ENCODE measurements at regions not wholly inside any gene's neighbourhood (a gene's known extent, or its start where the extent isn't known, plus 50 kb on each side); places are given as distances from the start of the nearest gene placed in this dataset.

DNA sequence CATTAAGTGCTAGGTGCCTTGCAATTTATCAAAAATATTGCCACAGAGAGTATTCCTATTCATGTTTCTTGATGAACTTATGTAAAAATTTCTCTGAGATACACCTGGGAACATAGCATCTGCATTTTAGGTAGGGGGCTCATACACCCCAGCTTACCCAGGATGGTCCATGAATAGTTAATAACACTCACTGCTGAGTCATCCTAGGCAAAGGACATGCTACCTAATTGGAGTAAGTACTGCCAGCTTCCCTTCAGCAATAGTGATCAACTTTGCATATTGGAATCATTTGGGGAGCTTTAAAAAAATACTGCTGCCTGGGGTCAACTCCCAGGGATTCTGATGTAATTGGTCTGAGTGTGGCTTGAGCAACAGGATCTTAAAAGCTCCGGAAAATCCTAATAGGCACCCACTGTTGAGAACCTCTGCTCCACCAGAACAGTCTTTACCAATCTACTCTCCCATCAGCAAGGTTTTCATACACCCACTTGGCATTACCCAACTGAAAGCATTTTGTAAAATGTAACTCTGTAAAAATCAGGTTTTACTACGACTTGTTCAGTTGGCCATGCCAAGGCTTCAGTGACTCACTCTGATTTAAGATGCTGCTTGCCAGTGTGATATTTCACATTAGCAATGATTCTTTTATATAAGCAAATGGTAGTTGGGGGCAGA, 67.2 kb upstream of the FNDC3A start:
- CTCF ChIA-PET = no interaction called here
- POLR2A ChIA-PET = no interaction called here
- DNase-seq (ENCODE audit: extremely low spot score) = no peak
- TF ChIP-seq LEF1 (IDR thresholded peaks at IDR 0.05; ENCODE audit: borderline replicate concordance) (no peak), ELF4 (IDR thresholded peaks at IDR 0.05) (no peak), SP1 (IDR thresholded peaks at IDR 0.05) (no peak), SUZ12 (IDR thresholded peaks at IDR 0.05) (no peak), CTBP1 (IDR thresholded peaks at IDR 0.05; ENCODE audit: borderline replicate concordance) (no peak), HDGF (IDR thresholded peaks at IDR 0.05; ENCODE audit: borderline replicate concordance) (no peak), TARDBP (IDR thresholded peaks at IDR 0.05) (no peak)
- TF ChIP-seq, protein P1, sequence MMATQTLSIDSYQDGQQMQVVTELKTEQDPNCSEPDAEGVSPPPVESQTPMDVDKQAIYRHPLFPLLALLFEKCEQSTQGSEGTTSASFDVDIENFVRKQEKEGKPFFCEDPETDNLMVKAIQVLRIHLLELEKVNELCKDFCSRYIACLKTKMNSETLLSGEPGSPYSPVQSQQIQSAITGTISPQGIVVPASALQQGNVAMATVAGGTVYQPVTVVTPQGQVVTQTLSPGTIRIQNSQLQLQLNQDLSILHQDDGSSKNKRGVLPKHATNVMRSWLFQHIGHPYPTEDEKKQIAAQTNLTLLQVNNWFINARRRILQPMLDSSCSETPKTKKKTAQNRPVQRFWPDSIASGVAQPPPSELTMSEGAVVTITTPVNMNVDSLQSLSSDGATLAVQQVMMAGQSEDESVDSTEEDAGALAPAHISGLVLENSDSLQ (IDR thresholded peaks at IDR 0.05) = no peak

DNA sequence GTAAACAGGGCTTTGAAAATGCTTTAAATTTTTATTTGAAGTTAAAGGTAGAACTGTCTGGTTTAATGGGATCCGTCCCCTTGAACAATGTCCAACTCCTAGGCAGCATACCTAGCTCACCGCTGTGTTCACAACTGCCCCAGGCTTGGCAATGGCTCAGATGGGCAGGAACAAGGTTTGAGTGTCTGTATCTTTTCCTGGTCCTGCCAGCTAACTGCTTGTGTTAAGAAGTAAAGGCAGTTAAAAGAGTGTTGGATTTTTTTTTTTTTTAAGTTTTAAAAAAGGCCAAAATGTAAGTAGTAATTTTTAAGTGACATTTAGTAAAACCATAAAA, 66.7 kb upstream of the FNDC3A start:
- TF ChIP-seq L3MBTL2 (conservative IDR thresholded peaks at IDR 0.05) = no peak
- CTCF ChIA-PET = no interaction called here
- DNase-seq (ENCODE audit: extremely low spot score) = no peak
- POLR2A ChIA-PET = no interaction called here

DNA sequence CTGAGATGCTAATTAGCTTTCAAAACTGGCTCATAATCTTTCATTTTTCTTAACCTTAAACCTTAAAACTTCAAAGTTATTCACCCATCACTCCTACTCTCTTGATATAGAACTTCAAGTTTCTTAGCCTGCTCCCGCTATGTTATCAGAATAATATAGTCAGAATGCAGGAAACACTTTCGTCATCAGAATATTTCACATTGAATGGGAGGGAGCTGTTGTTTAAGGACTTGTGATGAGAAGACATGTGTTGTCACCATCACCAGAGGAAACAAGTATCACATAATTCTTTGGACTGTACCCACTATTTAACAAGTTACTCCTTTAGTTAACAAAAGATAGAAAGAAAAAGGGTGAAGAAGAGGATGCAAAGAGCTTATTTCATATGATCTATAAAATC, 65.0 kb upstream of the FNDC3A start:
- ChIA-PET POLR2A (no interaction called here), CTCF (no interaction called here)
- DNase-seq (ENCODE audit: extremely low spot score) = no peak
- no peak for TF ChIP-seq LEF1 (IDR thresholded peaks at IDR 0.05; ENCODE audit: borderline replicate concordance)
- no peak for TF ChIP-seq SP1 (IDR thresholded peaks at IDR 0.05)
- TF ChIP-seq L3MBTL2 (conservative IDR thresholded peaks at IDR 0.05) = no peak
- TF ChIP-seq BHLHE40 (IDR thresholded peaks at IDR 0.05; ENCODE audit: borderline replicate concordance) = no peak
- no peak for TF ChIP-seq FOXK2 (IDR thresholded peaks at IDR 0.05)
- no peak for TF ChIP-seq ELF4 (IDR thresholded peaks at IDR 0.05)
- TF ChIP-seq FOXM1 (IDR thresholded peaks at IDR 0.05; ENCODE audit: borderline replicate concordance) = no peak
- no peak for TF ChIP-seq ZNF384 (IDR thresholded peaks at IDR 0.05)
- TF ChIP-seq HDGF (IDR thresholded peaks at IDR 0.05; ENCODE audit: borderline replicate concordance) = no peak
- TF ChIP-seq TARDBP (IDR thresholded peaks at IDR 0.05) = no peak
- TF ChIP-seq FOXA1 (IDR thresholded peaks at IDR 0.05) = no peak
- TF ChIP-seq, protein P1 (IDR thresholded peaks at IDR 0.05) = no peak
- TF ChIP-seq SUZ12 (IDR thresholded peaks at IDR 0.05) = no peak
- no peak for TF ChIP-seq ARNT (IDR thresholded peaks at IDR 0.05)
- TF ChIP-seq NFRKB (IDR thresholded peaks at IDR 0.05) = no peak
- TF ChIP-seq CTBP1 (IDR thresholded peaks at IDR 0.05; ENCODE audit: borderline replicate concordance) = no peak

DNA sequence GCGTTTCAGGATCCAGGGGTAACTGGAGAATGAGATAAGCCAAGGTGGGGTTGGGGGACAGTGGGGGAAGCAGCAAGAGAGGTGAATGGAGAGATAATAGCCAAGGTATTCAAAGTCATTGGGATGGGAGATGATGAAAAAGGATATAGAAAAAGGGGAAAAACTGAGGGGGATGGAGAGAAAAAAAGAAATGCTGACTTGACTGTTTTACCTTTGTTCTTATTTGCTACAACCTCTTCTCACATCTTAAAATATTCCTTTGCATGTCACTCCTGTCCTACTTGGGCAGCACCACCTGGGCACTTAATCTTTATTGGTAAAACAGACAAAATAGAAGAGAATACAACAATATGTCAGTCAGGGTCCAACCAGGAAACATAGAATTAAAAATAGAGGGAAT, 56.0 kb upstream of the FNDC3A start:
- CTCF ChIA-PET = no interaction called here
- POLR2A ChIA-PET = no interaction called here

DNA sequence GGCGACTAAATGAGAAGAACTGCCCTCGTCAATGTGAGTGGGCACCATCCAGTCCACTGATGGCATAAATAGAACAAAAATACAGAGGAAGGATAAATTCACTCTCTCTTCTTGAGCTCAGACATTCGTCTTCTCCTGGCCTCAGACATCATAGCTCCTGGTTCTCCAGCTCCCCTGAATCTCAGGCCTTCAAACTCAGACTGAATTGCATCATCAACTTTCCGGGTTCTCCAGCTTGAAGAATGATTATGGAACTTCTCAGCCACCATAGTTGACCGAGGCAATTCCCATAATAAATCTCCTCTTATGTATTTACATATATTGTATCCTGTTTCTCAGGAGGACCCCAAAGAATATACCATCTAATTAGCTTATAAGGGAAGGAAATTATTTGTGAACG, 55.0 kb upstream of the FNDC3A start:
- no peak for TF ChIP-seq ARNT (IDR thresholded peaks at IDR 0.05)
- ChIA-PET POLR2A (no interaction called here), CTCF (no interaction called here)
- no peak for DNase-seq (ENCODE audit: extremely low spot score)

More for the DNA sequence above, 56.0 kb upstream of the FNDC3A start:
- no peak for DNase-seq (ENCODE audit: extremely low spot score)
- TF ChIP-seq CTBP1 (IDR thresholded peaks at IDR 0.05; ENCODE audit: borderline replicate concordance) (no peak), SUZ12 (IDR thresholded peaks at IDR 0.05) (no peak), FOXM1 (IDR thresholded peaks at IDR 0.05; ENCODE audit: borderline replicate concordance) (no peak), FOXK2 (IDR thresholded peaks at IDR 0.05) (no peak), BHLHE40 (IDR thresholded peaks at IDR 0.05; ENCODE audit: borderline replicate concordance) (no peak)

DNA sequence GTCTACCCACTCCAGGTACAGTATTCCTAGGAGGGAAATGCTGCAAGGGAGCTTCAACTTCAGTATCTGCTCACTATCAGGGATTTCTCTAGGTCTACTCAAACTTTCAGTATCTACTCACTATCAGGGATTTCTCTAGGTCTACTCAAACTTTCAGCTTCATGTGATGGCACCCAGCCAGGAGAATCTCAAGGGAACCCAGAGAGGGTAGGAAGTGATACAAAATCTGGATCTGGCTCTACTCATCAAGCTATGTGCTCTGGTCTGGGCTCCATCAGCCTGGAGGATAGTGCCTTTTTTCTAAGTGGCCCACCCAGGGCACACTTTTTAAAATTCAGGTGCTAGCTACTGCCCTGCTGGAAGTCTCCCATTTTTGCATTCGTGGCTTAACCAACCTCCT, 52.3 kb upstream of the FNDC3A start:
- TF ChIP-seq, protein P1 (IDR thresholded peaks at IDR 0.05) = no peak
- TF ChIP-seq FOXM1 (IDR thresholded peaks at IDR 0.05; ENCODE audit: borderline replicate concordance) (no peak), FOXK2 (IDR thresholded peaks at IDR 0.05) (no peak), FOXA1 (IDR thresholded peaks at IDR 0.05) (no peak), SUZ12 (IDR thresholded peaks at IDR 0.05) (no peak), LEF1 (IDR thresholded peaks at IDR 0.05; ENCODE audit: borderline replicate concordance) (no peak)
- POLR2A ChIA-PET = no interaction called here
- DNase-seq (ENCODE audit: extremely low spot score) = no peak
- CTCF ChIA-PET = no interaction called here

DNA sequence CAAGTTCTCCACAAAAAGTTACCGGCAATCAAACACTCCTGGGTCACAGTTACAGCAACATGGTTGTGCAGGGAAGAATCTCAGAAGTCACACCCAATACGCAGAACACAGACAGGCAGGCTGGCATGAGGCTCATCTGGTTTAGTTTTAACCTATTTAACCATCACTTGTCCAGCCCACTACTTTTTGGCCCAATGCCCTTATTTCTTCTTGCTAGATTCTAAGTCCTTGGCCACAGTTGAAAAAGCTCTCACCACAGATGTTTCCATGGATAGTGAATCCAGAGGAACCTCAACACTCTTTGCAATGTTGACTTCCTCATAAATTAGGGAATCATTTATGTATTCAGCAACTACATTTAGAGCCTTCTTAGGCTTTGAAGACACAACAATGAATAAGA, 50.7 kb upstream of the FNDC3A start:
- TF ChIP-seq LEF1 (IDR thresholded peaks at IDR 0.05; ENCODE audit: borderline replicate concordance) (no peak), SUZ12 (IDR thresholded peaks at IDR 0.05) (no peak), FOXA1 (IDR thresholded peaks at IDR 0.05) (no peak), ARNT (IDR thresholded peaks at IDR 0.05) (no peak), ELF4 (IDR thresholded peaks at IDR 0.05) (no peak), FOXM1 (IDR thresholded peaks at IDR 0.05; ENCODE audit: borderline replicate concordance) (no peak), FOXK2 (IDR thresholded peaks at IDR 0.05) (no peak)
- ChIA-PET POLR2A (no interaction called here), CTCF (no interaction called here)
- no peak for DNase-seq (ENCODE audit: extremely low spot score)

Data from HEK293T (cell line).